ENCODE measurements at regions not wholly inside any gene's neighbourhood (a gene's known extent, or its start where the extent isn't known, plus 50 kb on each side); places are given as distances from the start of the nearest gene placed in this dataset.

- TF ChIP-seq ZNF274 (IDR thresholded peaks at IDR 0.05; ENCODE audit: low read depth, low read length) (no peak), YY1 (IDR thresholded peaks at IDR 0.05; ENCODE audit: insufficient read depth, insufficient read length) (no peak)
Observed at GRCh38 chr15:97463696-97464095, 496.8 kb upstream of the ARRDC4 start.
